GM18508 (cell line): ENCODE measurements at regions not wholly inside any gene's neighbourhood (a gene's known extent, or its start where the extent isn't known, plus 50 kb on each side); places are given as distances from the start of the nearest gene placed in this dataset.

ENCODE experiments used
- ATAC-seq: cut with Tn5 transposase; IDR thresholded peaks from one replicate; pipeline ENCODE4 v1.9.1; 2021; ENCODE audit warnings: moderate number of reproducible peaks; ENCODE audit not compliant: insufficient read depth, unreplicated experiment

DNA sequence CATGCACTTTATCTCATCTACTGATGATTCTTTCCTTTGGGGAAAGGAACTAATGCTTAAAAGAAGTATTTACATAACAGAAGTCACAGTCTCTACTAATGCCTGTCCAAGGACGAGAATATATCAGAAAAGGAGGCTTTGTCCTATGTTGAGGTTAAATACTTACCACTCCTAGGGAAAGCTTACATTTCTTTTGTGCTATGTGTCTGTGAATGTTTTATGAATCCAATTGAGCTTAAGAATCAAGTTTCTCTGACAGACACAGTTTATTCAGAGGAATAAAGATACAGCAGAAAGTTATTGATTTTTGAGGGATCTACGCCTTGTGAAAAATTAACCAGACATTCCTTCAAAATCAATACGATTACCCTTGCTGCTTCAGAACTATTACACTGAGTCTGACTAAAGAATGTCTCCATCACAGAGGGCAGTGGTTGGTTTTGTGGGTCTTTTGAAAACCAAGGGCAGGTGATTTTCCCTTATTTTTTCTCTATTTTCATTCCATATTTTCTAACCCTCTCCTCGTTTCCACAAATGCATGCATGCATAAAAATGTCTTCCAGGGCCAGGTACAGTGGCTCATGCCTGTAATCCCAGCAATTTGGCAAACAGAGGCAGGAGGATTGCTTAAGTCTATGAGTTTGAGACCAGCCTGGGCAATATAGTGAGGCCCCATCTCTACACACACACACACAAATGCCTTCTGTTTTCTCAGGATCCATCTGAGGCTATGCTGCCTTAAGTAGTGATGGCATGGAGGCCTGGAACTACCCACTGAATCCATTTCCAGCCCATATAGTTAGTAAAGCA lies 1095.1 kb downstream of the GALC start:
- no peak for ATAC-seq

DNA sequence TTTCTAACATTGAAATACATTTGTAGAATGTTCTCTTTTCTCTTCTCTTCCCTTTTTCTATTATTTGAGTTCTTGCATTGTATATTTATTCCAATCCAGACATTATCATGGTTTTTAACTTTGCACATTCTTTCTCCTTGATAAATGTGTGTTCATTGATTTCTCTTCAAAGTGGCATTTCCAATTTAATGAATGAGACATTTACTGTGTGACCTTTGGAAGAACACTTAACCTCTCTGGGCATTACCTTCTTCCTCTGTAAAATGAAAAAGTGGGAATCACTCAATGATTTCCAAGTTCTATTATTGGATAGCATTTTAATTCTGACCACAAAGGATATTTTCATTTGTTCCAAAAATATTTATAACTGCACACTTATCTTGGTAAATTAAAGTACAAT lies 1095.8 kb downstream of the GALC start:
- ATAC-seq: no peak

DNA sequence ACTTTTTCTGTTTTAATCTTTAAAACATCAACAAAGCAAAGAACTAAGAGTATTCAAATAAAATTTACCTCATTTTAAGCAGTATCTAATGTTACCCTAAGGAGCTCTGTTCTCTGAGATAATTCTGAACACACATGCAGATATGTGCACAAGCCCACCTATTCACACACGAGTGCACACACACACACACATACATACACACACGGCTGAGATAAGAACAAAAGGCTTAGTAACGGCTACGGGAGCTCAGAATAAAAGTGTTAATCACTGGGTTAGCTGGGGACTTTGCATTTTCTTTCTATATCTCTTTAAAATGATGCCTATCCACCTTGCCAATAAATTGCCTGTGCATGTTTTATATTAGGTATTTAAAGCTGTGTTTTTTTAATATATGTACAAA lies 1096.3 kb downstream of the GALC start:
- no peak for ATAC-seq

DNA sequence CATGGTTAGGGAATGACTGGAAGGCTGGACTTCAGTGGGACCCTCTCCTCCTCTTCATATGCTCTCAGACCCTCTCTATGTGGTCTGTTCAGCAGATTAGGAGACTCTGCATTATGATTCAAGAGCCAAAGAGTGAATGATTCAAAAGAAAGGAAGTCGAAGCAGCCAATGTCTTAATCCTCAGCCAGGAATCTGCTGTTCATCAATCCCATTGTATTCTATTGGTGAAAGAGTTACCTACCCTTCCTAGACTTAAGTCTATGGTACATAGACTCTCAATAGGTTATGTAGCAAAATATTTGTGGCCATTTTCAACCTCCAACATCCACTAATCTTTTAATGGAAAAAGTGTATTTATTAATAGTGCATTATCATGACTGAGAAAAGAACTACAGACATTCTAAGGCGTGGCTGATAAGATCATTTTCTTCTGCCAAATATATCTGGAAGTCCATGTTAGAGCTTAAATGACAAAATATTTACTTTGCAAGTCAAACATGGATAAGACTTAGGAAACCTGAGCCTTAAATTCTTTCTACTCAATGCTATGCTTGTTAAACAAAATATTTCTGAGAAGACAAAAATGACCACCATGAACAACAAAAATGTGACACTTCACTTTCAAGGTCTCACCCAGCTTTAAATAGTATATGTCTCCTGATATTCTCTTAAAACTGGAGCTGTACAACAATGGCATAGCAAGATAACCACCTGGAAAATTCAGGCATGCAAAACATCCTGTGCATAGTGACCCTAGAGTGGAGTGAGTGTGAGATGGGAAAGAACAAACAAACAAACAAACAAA lies 1100.6 kb downstream of the GALC start:
- no peak for ATAC-seq

DNA sequence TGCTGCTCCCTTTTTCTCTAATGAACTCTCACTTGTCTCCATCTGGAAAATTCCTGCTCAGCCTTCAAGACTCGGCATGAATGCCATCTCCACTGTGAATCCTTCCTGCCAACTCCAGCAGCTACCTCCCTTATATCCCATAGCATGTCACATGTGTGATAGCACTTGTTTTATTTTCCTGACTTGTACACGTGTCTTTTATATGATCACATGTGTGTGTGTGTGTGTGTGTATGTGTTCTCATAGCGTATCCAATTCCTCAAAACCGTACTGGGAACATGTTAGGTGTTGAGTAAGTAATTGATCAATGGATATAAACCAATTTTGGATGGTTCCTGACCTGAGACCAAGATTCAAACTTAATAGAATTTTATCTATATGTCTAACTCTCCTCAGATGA lies 1107.7 kb downstream of the GALC start:
- no peak for ATAC-seq

DNA sequence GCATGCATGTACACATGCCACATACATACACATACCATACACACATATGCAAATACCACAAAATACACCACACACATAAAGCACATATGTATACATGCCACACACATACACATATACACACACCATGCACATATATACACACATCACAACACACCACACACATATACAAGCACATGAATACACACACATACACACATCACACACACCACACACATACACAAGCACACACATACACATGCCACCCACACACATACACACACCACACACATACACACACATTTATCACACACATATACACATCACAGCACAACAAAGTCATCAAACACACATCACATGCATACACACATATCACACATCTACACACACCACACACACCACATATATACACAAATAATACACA lies 1108.5 kb downstream of the GALC start:
- no peak for ATAC-seq

DNA sequence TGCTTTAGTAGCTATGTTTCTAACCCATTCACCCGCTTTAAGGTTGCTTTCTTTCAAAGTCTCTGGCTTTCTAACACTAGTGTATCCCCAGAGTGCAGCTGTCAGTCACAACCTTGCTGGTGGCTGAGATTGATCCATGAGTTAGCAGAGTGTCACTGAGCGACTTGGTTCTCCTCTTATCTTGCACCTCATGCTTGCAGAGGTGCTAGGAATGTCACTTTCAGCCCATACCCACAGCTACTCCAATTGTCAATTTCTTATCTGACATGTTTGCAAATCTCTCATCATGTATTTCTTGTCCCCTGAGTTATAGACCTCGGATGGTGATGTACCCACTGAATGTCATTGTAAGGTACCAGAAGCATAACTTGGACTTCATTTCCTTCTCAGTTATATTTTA lies 1110.2 kb downstream of the GALC start:
- ATAC-seq: no peak

DNA sequence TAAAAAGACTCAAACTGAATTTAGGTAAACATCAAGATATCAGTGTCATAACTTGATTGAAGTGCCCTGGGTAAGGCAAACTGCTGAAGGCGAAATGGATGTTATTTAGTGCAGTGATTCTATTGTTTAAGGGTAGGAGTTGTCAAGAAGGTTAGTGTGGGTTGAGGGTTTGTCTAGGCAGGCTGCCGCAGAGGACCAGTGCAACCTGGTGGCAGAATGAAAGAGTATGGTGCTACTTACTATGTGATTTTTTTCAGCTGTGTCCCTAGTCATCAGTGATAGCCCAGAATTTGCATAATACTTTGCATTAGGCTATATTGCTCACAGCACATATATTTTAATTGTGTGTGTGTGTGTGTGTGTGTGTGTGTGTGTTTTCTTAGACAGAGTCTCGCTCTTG lies 1127.0 kb downstream of the GALC start:
- ATAC-seq: no peak

DNA sequence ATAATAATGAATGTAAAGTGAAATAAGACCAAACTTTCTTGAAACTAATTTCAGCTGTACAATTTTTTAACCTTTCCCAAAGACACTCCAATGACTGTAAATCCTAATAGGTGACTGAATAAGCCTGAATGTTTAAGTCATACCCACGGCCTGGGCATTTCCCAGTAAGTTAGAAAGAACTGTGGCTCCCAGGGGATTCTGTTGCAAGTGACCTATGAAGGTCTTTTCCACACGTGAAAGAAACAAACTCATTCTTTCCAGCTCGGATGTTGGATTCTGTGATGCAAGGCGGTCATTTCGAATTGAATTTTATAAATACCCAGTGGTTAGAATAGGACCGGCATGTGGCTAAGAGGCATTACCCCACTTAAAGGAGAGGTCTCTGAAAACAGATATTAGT lies 1134.4 kb downstream of the GALC start:
- ATAC-seq: no peak

DNA sequence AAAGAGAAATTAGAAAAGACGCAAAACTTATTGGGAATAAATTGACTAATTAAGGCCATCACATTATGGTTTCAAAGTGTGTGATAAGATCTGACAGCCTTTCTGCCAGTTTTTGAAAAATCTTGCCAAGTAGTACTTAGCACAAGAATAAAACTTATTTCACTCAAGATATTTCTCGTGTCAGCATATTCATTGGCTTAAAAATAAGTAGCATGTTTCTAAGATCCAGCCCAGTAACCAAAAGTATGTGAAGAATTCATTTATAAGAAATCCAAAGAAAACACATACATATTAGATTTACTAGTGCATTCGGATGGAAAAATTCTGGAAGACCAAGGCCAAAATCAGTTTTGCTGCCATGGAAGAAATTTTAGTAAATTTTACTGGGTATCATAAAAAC lies 1135.0 kb downstream of the GALC start:
- no peak for ATAC-seq

DNA sequence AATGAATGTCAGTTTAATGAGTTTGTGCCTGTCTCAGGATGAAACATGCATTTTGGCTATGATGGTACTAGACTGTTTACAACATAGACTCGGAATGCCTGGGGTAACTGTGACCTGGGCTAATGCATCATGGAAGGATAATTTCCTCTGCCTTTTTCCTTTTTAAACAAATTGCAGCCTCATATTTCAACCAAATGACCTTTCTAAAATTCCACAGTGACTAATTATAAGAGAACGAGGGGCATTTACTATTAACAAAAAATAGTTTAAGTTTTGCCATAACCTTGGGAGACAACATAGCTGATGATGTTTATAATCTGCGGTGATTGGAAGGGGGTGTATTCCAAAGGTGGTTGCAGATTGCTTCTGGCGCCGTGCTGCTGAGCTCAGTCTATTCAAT lies 1140.5 kb downstream of the GALC start:
- no peak for ATAC-seq

DNA sequence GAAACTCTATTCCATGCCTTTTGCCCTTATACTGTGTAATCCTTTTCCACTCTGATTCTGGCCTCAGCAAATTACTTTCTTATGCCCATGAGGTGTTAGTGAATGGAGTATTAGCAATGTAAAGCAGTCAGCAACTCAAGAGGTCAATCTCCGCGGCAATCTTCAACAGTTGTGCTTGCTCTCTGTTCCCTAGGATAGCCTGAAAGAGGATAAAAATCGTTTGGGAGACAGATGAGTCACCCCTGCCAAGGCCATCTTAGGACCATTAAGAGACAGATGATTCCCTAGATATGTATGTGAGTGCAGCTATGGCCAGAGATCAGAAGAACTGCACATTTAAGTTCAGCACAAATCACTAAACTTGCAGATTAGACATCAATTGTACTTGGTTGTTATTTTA lies 1145.8 kb downstream of the GALC start:
- no peak for ATAC-seq

DNA sequence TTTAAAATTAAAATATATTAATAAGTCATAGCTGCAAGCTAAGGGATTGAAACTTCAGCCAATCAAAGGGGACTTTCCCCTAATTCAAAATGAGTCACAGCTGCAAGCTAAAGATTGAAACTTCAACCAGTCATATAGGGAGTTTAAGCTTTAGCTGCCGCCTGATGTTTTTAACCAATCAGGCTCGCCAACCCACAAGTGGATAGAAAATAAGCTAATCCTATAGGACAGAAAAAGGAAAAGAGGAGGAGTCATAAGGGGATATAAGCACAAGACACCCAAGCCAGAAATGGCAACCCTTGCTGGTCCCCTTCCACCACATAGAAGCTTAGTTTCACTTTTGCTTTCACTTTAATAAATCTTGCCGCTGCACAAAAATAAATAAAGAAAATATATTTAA lies 1154.6 kb downstream of the GALC start:
- no peak for ATAC-seq

DNA sequence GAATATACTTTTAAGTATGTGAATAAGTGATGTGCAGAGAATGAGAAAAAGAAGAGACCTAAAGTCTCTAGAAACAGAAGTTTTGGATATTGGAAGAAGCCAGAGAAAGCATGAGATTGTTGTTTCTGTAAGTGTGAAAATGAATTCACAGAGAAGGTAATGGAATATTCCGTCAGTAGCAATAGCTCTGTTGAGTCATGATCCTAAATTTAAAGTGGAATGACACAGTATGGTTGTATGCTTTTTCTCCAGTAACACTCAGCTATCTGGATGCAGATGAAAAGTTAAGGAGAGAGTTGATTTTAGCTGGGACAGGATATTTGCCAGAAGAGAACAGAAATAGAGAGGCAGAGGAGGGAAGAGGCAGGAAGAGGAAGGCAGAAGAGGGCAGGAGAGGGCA lies 1166.3 kb downstream of the GALC start:
- ATAC-seq: no peak

DNA sequence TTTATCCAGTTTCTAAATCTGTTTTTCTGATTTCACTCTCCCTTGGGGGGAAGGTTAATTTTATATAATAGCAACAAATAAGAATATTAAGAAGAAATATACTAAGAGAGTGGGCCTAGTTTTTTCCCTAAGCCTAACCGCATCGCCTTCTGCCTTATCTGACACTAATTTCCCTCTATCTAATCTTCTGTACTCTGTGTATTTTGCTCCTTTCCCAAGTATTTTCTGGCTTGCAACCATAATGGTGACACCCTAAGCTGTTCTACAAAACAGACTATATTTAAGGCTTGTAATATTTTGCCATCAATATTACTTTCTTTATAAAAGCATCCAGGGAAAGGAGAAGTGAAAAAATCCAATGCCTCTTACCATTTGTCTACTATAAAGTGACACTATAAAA lies 1168.8 kb downstream of the GALC start:
- no peak for ATAC-seq

DNA sequence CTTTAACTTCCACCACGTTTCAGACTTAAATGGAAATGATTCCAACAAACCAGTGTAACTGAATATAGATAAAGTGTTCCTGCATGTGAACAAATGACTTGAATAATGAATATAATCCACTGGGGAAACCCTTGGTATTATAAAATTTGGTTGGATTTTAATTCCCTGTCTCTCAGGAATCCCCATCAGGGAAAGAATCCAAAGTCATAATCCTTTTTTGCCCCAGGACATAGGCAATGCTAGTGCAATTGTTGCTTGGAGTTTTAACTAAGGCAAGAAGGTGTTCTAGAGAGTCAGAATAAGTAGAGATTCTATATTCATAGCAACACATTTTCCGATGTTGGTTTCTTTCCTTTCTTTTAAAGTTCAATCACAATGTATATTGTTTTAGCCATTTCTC lies 1169.4 kb downstream of the GALC start:
- no peak for ATAC-seq

DNA sequence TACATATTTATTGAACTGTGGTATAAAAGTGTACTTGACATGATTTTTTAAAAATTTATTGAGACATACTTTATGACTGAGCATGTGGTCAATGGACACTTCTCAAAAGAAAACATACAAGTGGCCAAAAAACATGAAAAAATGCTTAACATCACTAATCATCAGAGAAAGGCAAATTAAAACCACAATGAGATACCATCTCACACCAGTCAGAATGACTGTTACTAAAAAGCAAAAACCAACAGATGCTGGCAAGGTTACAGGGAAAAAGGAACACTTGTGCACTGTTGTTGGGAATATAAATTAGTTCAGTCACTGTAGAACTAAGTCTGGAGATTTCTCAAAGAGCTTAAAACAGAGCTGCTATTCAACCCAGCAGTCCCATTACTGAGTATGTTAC lies 1177.6 kb downstream of the GALC start:
- no peak for ATAC-seq

DNA sequence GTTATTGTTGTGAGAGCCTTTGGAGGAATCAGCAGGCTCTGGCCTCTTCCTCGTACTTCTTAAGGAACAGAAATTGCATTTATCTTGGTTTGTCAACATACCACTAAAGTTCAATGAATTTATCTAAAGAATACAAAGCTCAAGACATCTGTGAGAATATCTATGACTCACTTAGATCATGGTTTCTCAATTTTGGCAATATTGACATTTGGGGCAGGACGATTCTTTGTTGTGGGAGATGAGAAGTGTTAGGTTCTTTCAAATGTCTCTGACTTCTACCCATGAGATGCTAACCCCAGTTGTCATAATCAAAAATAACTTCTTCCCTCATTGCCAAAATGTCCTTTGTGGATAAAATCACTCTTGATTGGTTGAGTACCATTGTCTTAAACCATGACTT lies 1190.3 kb downstream of the GALC start:
- no peak for ATAC-seq

DNA sequence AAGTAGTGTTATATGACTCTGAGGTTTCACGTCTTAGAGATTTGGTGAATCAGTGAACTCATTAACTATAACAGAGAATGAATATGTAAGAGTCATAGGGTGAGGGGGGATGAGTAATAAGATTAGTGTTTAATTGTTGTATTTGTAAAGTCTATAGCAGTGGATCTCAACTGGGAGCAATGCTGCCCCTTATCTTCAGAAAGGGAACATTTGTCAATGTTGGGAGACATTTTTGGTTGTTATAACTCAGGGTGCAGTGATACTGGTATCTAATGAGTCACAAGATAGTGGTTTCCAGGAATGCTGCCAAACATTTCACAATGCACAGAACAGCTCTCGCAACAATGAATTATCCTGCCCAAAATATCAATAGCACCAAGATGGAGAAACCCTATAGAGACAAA lies 1193.7 kb downstream of the GALC start:
- no peak for ATAC-seq

DNA sequence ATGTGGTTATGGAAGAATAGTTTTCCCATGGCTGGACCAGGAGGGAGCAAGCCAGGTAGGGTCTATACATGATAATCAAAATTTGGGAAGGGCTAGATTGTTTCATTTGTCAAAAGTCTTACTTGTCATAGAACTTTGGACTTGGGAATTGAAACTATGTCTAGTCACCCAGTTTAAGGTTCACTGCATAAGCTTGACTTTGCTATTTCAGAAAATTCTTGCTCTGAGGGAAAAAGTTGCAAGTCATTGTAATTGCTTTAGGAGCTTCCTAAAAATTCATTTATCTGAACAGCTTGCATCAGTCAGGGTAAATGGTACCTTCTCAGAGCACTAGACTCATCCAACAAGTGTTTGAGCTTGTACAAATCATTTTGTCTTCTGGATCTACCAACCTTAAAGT lies 1194.7 kb downstream of the GALC start:
- ATAC-seq: no peak

DNA sequence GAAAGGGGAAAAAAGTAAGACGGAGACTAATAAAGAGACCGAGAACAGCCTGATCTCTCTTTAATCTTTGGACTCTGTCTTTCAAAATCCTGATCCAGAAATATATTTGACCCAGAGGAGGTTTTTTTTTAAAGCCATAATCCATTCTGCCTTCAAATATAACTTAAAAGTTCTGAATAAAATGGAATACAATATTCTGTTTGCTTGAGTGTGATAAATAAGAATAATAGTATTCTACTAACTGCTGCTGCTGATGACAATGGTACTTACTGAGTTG lies 1196.0 kb downstream of the GALC start:
- no peak for ATAC-seq
